Loucy (cell line): ENCODE measurements at regions not wholly inside any gene's neighbourhood (a gene's known extent, or its start where the extent isn't known, plus 50 kb on each side); places are given as distances from the start of the nearest gene placed in this dataset.

Experiments
- CTCF ChIP-seq: fragments of 200-600 bp; sonication (generic); conservative IDR thresholded peaks from 2 replicates; pipeline ENCODE4 v1.5.1; 2014; ENCODE audit warnings: mild to moderate bottlenecking, antibody characterized with exemption, low read length
- EZH2phosphoT487 ChIP-seq: fragments of 200-600 bp; IDR thresholded peaks from 2 replicates; pipeline ENCODE4 v1.6.1; 2018; ENCODE audit warnings: antibody characterized with exemption, mild to moderate bottlenecking, moderate library complexity, borderline replicate concordance

- no peak for TF ChIP-seq CTCF
- TF ChIP-seq EZH2phosphoT487, result no peak
These were observed 115.9 kb upstream of the NRG3 start for GRCh38 chr10:81759111-81759510.
